ENCODE measurements at regions not wholly inside any gene's neighbourhood (a gene's known extent, or its start where the extent isn't known, plus 50 kb on each side); places are given as distances from the start of the nearest gene placed in this dataset.
"Not testable (repeated sequence)": the region's sequence is repeated elsewhere in the genome, so short reads cannot be mapped to it uniquely, and the experiment has no call there.

GRCh38 chr2:91476244-91476935 is 2784.9 kb downstream of the RPIA start:
- H3K27ac ChIP-seq (replicated peaks); intact Hi-C loops (cut with micrococcal nuclease); DNase-seq; H3K36me3 ChIP-seq; H3K9me3 ChIP-seq (replicated peaks); H3K4me3 ChIP-seq: not testable (repeated sequence)
- peaks cover 63% of the 10 kb centered on the region for H3K27me3 ChIP-seq (ENCODE audit: low read depth)
- peaks cover 18% of the 10 kb centered on the region for H3K4me1 ChIP-seq

GRCh38 chr2:91476936-91477246 is 2785.4 kb downstream of the RPIA start:
- Histone ChIP-seq H3K4me1 (peaks cover 18% of the 10 kb centered on the region), H3K27me3 (ENCODE audit: low read depth) (peaks cover 66% of the 10 kb centered on the region), H3K4me3 (peak overlapping the region; percentile 66)
- H3K9me3 ChIP-seq (replicated peaks); H3K27ac ChIP-seq (replicated peaks); DNase-seq; intact Hi-C loops (cut with micrococcal nuclease); H3K36me3 ChIP-seq: not testable (repeated sequence)

GRCh38 chr2:91477291-91477690 is 2785.8 kb downstream of the RPIA start:
- not testable (repeated sequence) for H3K36me3 ChIP-seq
- H3K4me3 ChIP-seq = peak overlapping the region; percentile 66

GRCh38 chr2:91477731-91478672 is 2786.5 kb downstream of the RPIA start:
- intact Hi-C loops (cut with micrococcal nuclease) = no loop called here
- no peaks in the 10 kb centered on the region for H3K36me3 ChIP-seq
- no peak for TF ChIP-seq CTCF (IDR thresholded peaks at IDR 0.05; ENCODE audit: borderline replicate concordance)
- peak; percentile 37 for DNase-seq
- H3K9me3 ChIP-seq (replicated peaks) = no peaks in the 10 kb centered on the region
- H3K4me1 ChIP-seq = peaks cover 18% of the 10 kb centered on the region
- peak overlapping the region; percentile 66 for H3K4me3 ChIP-seq
- no peak overlapping the region for H3K27ac ChIP-seq (replicated peaks)
- peaks cover 67% of the 10 kb centered on the region for H3K27me3 ChIP-seq (ENCODE audit: low read depth)

More at GRCh38 chr2:91477291-91477690, 2785.8 kb downstream of the RPIA start:
- Histone ChIP-seq H3K4me1 (peaks cover 18% of the 10 kb centered on the region), H3K27me3 (ENCODE audit: low read depth) (peaks cover 64% of the 10 kb centered on the region)
- DNase-seq; H3K27ac ChIP-seq (replicated peaks); intact Hi-C loops (cut with micrococcal nuclease); H3K9me3 ChIP-seq (replicated peaks): not testable (repeated sequence)

- DNase-seq; H3K36me3 ChIP-seq; H3K27ac ChIP-seq (replicated peaks); H3K9me3 ChIP-seq (replicated peaks); intact Hi-C loops (cut with micrococcal nuclease): not testable (repeated sequence)
- Histone ChIP-seq H3K4me3 (peak overlapping the region; percentile 66), H3K4me1 (peaks cover 18% of the 10 kb centered on the region), H3K27me3 (ENCODE audit: low read depth) (peaks cover 63% of the 10 kb centered on the region)
Observed at GRCh38 chr2:91478851-91479718, 2787.6 kb downstream of the RPIA start.

- H3K27me3 ChIP-seq (ENCODE audit: low read depth) = peaks cover 38% of the 10 kb centered on the region
- DNase-seq; H3K27ac ChIP-seq (replicated peaks); H3K4me1 ChIP-seq; H3K36me3 ChIP-seq; intact Hi-C loops (cut with micrococcal nuclease); H3K9me3 ChIP-seq (replicated peaks); H3K4me3 ChIP-seq: not testable (repeated sequence)
Observed at GRCh38 chr2:91485226-91485625, 2793.8 kb downstream of the RPIA start.

- DNase-seq; H3K36me3 ChIP-seq; H3K4me3 ChIP-seq; intact Hi-C loops (cut with micrococcal nuclease); H3K4me1 ChIP-seq; H3K9me3 ChIP-seq (replicated peaks); H3K27me3 ChIP-seq (ENCODE audit: low read depth); H3K27ac ChIP-seq (replicated peaks): not testable (repeated sequence)
Observed at GRCh38 chr2:91497129-91498064, 2805.9 kb downstream of the RPIA start.

- DNase-seq; intact Hi-C loops (cut with micrococcal nuclease); H3K27me3 ChIP-seq (ENCODE audit: low read depth); H3K4me1 ChIP-seq; H3K27ac ChIP-seq (replicated peaks); H3K9me3 ChIP-seq (replicated peaks); H3K4me3 ChIP-seq; H3K36me3 ChIP-seq: not testable (repeated sequence)
Observed at GRCh38 chr2:91498065-91498449, 2806.6 kb downstream of the RPIA start.

GRCh38 chr2:91498513-91499250 is 2807.2 kb downstream of the RPIA start:
- H3K4me1 ChIP-seq; H3K27ac ChIP-seq (replicated peaks); intact Hi-C loops (cut with micrococcal nuclease); H3K27me3 ChIP-seq (ENCODE audit: low read depth); H3K9me3 ChIP-seq (replicated peaks); H3K36me3 ChIP-seq; H3K4me3 ChIP-seq; DNase-seq: not testable (repeated sequence)

GRCh38 chr2:91499431-91500050 is 2808.1 kb downstream of the RPIA start:
- H3K27me3 ChIP-seq (ENCODE audit: low read depth); H3K27ac ChIP-seq (replicated peaks); H3K4me3 ChIP-seq; H3K4me1 ChIP-seq; DNase-seq; H3K36me3 ChIP-seq; H3K9me3 ChIP-seq (replicated peaks); intact Hi-C loops (cut with micrococcal nuclease): not testable (repeated sequence)
